ENCODE measurements at regions not wholly inside any gene's neighbourhood (a gene's known extent, or its start where the extent isn't known, plus 50 kb on each side); places are given as distances from the start of the nearest gene placed in this dataset.

DNA sequence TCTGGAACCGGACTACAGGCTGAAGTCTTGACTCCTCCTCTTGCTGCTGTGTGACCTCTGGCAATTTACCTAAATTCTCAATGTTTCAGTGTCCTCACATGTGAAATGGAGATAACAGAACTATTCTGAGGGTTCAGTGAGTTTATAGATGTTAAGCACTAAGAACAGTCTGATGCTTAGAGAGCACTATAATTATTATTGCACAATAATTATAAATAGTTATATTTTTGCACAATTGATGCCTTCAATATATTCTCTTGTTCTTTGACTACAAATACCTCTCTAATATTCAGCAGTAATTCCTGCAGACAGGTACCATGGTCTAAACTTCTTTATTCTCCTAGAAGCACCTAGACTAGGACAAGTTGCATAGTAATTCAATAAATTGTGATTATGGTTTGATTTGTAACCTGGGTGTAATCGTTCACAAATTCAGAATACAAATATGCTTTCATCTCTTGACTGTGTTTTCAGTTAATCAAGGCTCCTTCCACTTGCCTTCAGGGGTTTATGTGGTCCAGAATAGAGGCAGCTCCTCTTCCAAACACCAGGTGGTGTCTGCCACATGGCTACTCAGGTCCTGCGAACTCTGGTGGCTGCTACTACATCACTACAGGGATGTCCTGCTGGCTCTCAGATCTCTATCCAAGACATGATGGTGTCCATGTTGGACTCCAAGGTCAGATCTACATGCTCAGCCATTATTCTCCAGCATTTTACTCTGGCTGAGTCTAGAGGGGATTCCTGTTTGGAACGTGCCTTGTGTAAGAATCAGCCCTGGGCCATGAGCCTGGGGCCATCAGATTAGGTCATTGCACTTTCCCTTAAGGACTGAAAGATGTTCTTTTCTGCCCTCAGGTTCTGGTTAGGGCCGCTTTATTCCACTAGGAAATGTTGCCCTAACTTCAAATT, 103.4 kb downstream of the QRFPR start:
- TF ChIP-seq GATA2 (IDR thresholded peaks at IDR 0.05; ENCODE audit: low read depth, low read length) (no peak), GATA3 (IDR thresholded peaks at IDR 0.05; ENCODE audit: low read depth, low read length) (no peak)

DNA sequence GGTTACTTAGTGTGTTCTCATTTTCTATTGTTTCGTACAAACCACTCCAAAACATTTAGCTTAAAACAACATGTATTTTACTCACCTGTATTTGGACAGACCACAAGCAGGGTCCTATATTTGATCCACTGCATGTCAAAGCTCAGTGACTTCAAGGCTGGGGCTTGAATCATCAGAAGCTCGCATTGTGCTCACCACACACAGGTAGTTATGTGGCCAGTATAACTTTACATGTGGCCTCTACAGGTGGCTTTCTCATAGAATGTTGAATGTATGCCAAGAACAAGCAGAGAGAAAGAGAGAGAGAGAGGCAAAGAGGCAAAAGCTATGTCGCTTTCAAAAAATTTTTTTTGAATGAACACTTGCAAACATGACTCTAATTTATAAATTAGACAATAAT, 107.6 kb downstream of the QRFPR start:
- TF ChIP-seq GATA2 (IDR thresholded peaks at IDR 0.05; ENCODE audit: low read depth, low read length) = no peak
- no peak for TF ChIP-seq GATA3 (IDR thresholded peaks at IDR 0.05; ENCODE audit: low read depth, low read length)

DNA sequence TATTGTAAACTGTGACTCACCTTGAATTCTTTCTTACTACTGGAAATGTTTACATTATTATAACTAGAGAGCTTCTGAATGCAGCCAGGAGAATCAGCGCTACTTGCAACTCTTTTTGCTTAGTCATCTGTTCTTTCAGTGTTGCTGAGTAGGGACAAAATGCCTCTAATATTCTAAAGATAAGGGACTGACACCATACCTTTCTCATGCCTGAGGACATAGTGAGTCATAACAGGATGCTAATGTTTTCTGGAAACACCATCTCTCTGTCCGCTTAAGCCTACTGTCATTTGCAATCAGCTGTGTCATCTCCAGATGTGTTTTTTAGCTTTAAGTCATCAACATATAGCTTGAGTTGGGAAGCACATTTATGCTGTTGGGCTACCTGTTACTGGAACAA, 108.3 kb downstream of the QRFPR start:
- TF ChIP-seq GATA2 (IDR thresholded peaks at IDR 0.05; ENCODE audit: low read depth, low read length) (no peak), GATA3 (IDR thresholded peaks at IDR 0.05; ENCODE audit: low read depth, low read length) (no peak; the same call in 1 of the 2 replicates)

DNA sequence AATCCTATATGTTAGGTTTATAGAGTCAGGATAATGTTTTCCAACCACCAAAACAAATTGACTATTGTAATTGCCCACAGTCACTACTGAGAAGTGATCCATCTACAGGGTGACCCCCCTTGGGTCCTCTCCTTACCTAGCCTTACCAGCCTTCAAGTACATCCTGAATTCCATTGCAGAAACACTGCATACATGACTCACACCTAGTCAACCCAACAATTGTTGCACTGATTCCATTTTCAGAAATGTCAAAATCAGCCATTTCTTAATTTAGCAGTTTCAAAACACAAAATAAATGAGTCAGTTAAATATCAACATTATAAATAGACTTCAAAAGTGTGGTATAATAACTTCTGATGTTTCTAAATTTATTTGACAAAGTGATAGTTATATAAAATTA, 106.3 kb upstream of the TNIP3 start:
- TF ChIP-seq GATA3 (IDR thresholded peaks at IDR 0.05; ENCODE audit: low read depth, low read length) (no peak), GATA2 (IDR thresholded peaks at IDR 0.05; ENCODE audit: low read depth, low read length) (no peak)

DNA sequence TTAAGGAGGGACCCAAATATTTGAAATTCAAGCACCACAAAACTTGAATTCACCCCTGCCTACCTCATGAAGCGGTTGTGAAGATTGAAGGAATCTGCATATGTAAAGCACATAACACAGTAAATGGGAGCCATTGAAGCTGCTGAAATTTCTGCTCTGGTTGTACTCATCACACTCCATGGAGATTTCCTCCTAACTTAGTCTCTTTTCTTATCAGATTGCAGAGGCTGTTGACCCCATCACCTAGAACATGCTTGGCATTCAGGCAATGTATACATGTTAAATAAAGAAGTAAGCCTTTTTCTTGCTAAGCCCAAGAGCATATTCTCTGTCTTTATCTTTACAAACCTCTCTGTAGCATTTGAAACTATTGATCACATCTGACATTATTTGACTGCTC, 104.9 kb upstream of the TNIP3 start:
- TF ChIP-seq GATA3 (IDR thresholded peaks at IDR 0.05; ENCODE audit: low read depth, low read length) = no peak
- TF ChIP-seq GATA2 (IDR thresholded peaks at IDR 0.05; ENCODE audit: low read depth, low read length) = no peak

DNA sequence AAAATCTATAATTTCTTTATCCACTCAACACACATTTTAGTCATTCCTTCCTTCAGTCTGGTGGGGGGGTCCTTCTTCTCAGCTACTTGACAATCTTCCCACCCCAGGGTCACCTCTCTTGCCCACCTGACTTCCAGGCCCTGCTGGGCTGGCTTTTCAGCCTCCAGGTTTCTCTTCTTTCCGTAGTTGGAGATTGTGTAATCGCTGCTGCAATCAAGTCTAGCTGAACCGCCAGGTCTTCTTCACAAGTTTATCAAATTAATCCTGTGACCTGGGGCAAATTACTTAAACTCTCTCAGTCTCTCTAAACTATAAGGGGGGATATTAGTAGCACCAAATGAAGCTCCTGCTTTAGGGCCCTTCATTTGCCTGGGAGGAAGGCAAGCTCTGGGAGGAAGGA, 102.9 kb upstream of the TNIP3 start:
- TF ChIP-seq GATA3 (IDR thresholded peaks at IDR 0.05; ENCODE audit: low read depth, low read length) (no peak), GATA2 (IDR thresholded peaks at IDR 0.05; ENCODE audit: low read depth, low read length) (no peak)

DNA sequence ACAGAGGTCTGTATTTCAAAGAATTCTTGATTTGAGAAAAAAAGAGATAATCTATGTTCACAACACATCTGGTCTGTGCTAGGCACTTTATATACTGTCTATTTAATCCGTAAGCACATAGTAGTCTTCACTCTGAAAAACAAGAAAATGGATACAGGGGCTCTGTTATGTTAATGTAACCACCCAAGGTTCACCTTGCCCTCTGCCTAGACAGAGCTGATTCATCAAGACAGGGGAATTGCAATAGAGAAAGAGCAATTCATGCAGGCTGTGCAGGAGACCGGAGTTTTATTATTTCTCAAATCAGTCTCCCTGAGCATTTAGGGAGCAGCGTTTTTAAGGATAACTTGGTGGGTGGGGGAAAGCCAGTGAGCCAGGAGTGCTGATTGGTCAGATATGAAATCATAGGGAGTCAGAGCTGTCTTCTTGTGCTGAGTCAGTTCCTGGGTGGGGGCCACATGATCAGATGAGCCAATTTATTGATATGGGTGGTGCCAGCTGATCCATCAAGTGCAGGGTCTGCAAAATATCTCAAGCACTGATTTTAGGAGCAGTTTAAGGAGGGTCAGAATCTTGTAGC, 92.9 kb upstream of the TNIP3 start:
- TF ChIP-seq GATA2 (IDR thresholded peaks at IDR 0.05; ENCODE audit: low read depth, low read length) = no peak
- TF ChIP-seq GATA3 (IDR thresholded peaks at IDR 0.05; ENCODE audit: low read depth, low read length) = no peak

DNA sequence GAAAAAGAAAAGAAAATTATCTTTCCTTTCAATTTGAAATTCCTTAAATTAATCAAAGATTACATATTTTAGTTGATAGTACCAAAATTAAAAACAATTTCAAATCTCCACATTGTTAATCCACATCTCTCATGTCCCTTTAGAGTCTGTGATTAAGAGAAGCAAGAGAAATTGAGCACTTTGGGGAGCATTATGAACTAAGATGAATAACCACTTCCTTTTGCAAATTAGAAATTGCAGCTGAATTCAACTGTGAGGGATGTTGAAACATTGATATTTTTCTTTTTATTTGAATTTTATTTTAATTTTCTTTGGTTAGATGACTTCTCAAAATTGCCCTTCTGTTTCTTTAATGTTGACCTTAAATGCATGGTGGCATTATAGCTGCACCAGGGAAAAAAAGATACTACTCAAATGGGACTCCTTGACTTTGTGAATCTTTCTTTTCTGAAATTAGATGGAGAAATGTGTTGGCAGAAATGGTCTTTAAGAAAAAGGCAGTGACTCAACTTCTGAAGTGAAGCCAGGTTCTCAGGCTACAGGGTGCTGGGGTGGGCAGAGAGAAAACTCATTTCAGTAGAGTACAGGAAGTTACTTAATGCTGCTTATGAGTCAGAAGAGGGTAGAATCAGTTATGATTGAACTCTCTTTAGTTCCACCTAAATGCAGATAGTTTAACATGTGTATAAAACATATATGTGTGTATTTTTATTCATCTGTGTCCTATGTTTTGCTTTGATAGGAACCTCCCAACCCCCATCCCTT, 92.0 kb upstream of the TNIP3 start:
- TF ChIP-seq GATA2 (IDR thresholded peaks at IDR 0.05; ENCODE audit: low read depth, low read length) (no peak), GATA3 (IDR thresholded peaks at IDR 0.05; ENCODE audit: low read depth, low read length) (no peak)

DNA sequence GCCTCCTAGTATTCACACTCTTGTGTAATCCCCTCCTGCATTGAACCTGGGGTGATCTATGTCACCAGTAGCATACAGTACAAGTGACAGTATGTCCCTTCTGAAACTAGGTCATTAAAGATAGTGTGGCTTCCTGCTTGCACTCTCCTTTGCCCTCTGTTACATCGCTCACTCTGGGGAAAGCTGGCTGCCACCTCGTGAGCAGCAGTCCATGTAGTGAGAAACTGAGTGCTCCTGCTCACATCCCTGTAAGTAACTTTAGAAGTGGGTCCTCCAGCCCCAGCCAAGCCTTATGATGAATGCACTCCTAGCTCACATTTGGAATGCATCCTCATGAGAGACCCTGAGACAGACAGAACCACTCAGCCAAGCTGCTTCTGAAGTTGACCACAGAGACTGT, 89.8 kb upstream of the TNIP3 start:
- TF ChIP-seq GATA2 (IDR thresholded peaks at IDR 0.05; ENCODE audit: low read depth, low read length) (no peak), GATA3 (IDR thresholded peaks at IDR 0.05; ENCODE audit: low read depth, low read length) (no peak)

DNA sequence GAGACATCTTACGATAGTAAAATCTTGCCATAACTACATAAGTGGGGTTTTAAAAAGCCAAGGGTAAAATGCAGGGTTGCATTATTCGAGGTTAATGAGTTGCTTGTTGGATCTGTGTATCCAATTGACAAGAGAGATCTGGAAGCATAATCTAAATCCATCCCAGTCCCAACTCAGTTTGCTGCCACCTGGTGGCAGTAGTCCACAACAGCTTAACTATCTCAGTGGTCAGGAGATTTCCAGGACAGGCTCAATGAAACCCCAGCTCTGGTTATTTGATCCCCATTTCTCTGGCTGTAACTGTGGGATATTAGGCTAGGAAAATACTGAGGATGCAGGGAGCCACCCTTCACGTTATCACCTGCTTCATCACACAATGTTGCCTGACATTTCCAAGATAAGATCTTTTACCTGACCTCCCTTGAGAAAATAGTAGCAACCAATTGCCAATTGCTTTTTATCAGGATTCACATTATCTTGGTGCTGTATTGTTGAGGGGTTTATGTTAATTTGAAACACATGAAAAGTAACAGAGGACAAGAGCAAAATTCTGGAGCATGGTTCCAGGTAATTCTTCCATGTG, 88.2 kb upstream of the TNIP3 start:
- TF ChIP-seq GATA2 (IDR thresholded peaks at IDR 0.05; ENCODE audit: low read depth, low read length) (peak; percentile 22; the same call in 1 of the 2 replicates), GATA3 (IDR thresholded peaks at IDR 0.05; ENCODE audit: low read depth, low read length) (no peak)

DNA sequence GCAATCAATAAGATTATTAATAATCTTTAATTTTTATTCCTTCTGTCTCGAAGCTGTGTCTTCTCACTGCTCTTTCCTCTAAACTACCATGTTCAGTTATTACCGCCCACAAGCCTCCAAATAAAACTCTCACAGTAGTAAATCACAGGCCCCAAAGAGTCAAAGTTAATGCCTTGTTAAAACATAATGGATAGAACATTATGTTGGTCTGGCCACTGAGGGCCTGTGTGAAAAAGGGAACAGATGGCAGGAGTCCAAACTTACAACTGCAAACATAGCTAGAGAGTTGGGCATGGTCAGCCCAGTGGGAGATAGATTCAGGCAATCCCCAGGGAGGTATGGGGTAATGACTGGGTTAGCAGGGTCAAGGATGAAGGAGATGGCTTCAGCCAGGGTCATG, 84.6 kb upstream of the TNIP3 start:
- no peak for TF ChIP-seq GATA2 (IDR thresholded peaks at IDR 0.05; ENCODE audit: low read depth, low read length)
- TF ChIP-seq GATA3 (IDR thresholded peaks at IDR 0.05; ENCODE audit: low read depth, low read length) = no peak

DNA sequence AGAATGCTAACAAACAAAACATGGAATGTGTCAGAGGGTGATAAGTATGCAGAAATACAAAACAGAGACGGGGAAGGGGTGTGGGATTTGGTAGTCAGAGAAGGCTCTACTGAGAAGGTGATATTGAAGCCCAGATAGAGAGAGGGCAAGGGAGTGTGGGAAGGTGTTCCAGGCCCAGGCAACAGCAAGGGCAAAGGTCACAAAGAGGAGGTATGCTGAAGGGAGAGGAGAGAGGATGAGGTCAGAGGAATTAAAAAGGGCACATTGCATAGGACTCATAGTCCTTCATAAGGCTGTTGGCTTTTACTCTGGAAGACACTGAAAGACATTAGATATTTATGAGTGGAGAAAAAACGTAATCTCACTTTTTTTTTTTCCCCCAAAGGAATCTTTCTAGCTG, 82.6 kb upstream of the TNIP3 start:
- TF ChIP-seq GATA3 (IDR thresholded peaks at IDR 0.05; ENCODE audit: low read depth, low read length) (no peak), GATA2 (IDR thresholded peaks at IDR 0.05; ENCODE audit: low read depth, low read length) (no peak)

DNA sequence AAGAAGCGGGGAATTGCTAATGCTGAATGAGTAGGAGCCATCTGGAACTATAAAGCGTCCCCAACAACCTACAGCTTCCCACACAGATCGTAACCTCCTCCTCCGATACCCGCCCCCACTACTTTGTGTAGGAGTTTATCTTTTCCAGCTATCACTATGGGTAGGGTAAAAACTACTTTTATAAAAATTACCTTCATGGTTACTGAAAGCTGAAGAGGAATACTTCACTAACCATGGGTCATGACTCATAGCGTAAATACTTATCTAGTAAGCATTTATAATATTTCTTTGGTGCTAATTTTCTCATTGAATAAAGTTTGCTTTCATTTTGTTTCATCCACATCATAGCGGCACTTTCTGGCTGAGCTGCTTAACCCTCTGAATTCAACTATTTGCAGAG, 79.4 kb upstream of the TNIP3 start:
- TF ChIP-seq GATA2 (IDR thresholded peaks at IDR 0.05; ENCODE audit: low read depth, low read length) = no peak
- no peak for TF ChIP-seq GATA3 (IDR thresholded peaks at IDR 0.05; ENCODE audit: low read depth, low read length)

DNA sequence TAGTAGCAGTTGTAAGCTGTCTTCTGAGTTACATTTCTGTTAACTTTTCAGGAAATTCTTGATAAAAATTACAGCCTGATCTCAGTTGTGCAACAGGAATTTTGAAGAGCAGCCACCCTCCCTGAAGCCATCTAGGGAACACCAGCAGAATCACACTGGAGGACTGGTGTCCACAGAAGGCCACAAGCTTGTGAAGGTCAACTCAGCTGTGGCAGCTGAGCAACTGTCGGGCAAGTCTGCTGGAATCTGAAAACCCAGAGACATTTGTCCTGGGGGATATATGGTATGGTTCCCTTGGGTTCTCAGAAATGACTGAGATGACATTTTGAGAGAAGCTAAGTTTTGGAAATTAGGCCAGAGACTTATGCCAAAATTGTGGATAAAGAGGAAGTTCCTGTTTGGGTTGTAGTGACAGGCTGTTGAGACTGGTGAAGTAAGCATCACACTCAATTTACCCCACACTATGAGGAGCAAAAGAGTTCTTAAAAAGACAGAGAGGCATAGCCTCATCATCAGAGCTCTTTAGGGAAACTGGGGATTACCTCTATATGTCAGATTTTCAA, 78.1 kb upstream of the TNIP3 start:
- TF ChIP-seq GATA2 (IDR thresholded peaks at IDR 0.05; ENCODE audit: low read depth, low read length) = no peak
- no peak for TF ChIP-seq GATA3 (IDR thresholded peaks at IDR 0.05; ENCODE audit: low read depth, low read length)

Measured in SH-SY5Y (cell line).